GM12878 (cell line): ENCODE measurements at regions not wholly inside any gene's neighbourhood (a gene's known extent, or its start where the extent isn't known, plus 50 kb on each side); places are given as distances from the start of the nearest gene placed in this dataset.

Source experiments
- ATAC-seq: fragments of 200-7000 bp; cut with Tn5 transposase; 3 replicates; pipeline ENCODE4 v1.9.1; 2020; ENCODE audit warnings: mild to moderate bottlenecking, moderate library complexity
- BruUV-seq: library from RNA; stranded (reverse); fragments of 400-500 nt; replicated peaks from 2 replicates; lab custom pipeline; 2021; lab: Mats Ljungman, UMichigan
- CTCF ChIA-PET: fragments of 300-600 bp; sonication (Branson Sonifier 250); formaldehyde crosslinking; extraction: SDS; loops from one replicate; lab custom pipeline; 2021; ENCODE audit warnings: inconsistent platforms; lab: Yijun Ruan, JAX
- POLR2A ChIA-PET: fragments of 350-600 bp; formaldehyde crosslinking; extraction: SDS; loops from one replicate; lab custom pipeline; 2021; ENCODE audit warnings: inconsistent platforms; lab: Charles Lee
- RAD21 ChIA-PET: fragments of 300-600 bp; sonication (Branson Sonifier 250); formaldehyde crosslinking; loops from one replicate; lab custom pipeline; 2023; ENCODE audit warnings: antibody characterized with exemption; ENCODE audit not compliant: unreplicated experiment; lab: Charles Lee
- SMC1A ChIA-PET: fragments of 300-600 bp; sonication (Branson Sonifier 250); formaldehyde crosslinking; loops from one replicate; lab custom pipeline; 2023; ENCODE audit not compliant: unreplicated experiment, uncharacterized antibody; lab: Charles Lee
- DNase-seq: peaks from one replicate; pipeline ENCODE4 v3.0.0-alpha.2; 2011; ENCODE audit warnings: low read depth, low spot score
- FAIRE-seq: peaks from 3 replicates; lab custom pipeline; 2011; peaks lifted over from hg19 to GRCh38; lab: Jason Lieb, UNC
- H2AFZ ChIP-seq: 2 replicates; pipeline ENCODE4 v1.6.0; 2011; ENCODE audit warnings: low read depth, low read length, control low read depth; ENCODE audit not compliant: control insufficient read depth
- H3K27ac ChIP-seq: 2 replicates; pipeline ENCODE4 v1.5.1; 2011; ENCODE audit warnings: control low read depth; ENCODE audit not compliant: control insufficient read depth, insufficient read depth
- H3K27me3 ChIP-seq, 2 experiments: replicated peaks in 1 of 2; 2 replicates each; pipeline versions ENCODE4 v1.6.0 to v1.6.1; 2011; ENCODE audit warnings: low read length in 1 of 2; ENCODE audit not compliant: control insufficient read depth in 2 of 2, insufficient read depth in 2 of 2
- H3K36me3 ChIP-seq, 2 experiments: 2 replicates each; pipeline ENCODE4 v1.5.1; 2011; ENCODE audit warnings: low read length in 1 of 2; ENCODE audit not compliant: control insufficient read depth in 2 of 2, insufficient read depth in 2 of 2
- H3K4me1 ChIP-seq: 2 replicates; pipeline ENCODE4 v1.6.1; 2011; ENCODE audit warnings: mild to moderate bottlenecking, low read length, moderate library complexity, mixed read lengths; ENCODE audit not compliant: control insufficient read depth, insufficient read depth
- H3K4me2 ChIP-seq: 2 replicates; pipeline ENCODE4 v1.6.0; 2011; ENCODE audit warnings: control low read depth; ENCODE audit not compliant: control insufficient read depth, insufficient read depth
- H3K4me3 ChIP-seq: fragments of 200-600 bp; sonication (generic); 2 replicates; pipeline ENCODE4 v1.5.1; 2016
- H3K79me2 ChIP-seq: 2 replicates; pipeline ENCODE4 v1.6.0; 2011; ENCODE audit warnings: low read length; ENCODE audit not compliant: control insufficient read depth, insufficient read depth
- H3K9ac ChIP-seq: 2 replicates; pipeline ENCODE4 v1.8.0; 2011; ENCODE audit warnings: low read length, control low read depth, mixed read lengths; ENCODE audit not compliant: control insufficient read depth, insufficient read depth
- H3K9me3 ChIP-seq: replicated peaks from 3 replicates; pipeline ENCODE4 v1.5.1; 2011; ENCODE audit warnings: mild to moderate bottlenecking, low read length; ENCODE audit not compliant: control insufficient read depth, insufficient read depth
- H4K20me1 ChIP-seq: 2 replicates; pipeline ENCODE4 v1.6.0; 2011; ENCODE audit not compliant: control insufficient read depth, insufficient read depth
- ATF7 ChIP-seq: fragments of 450-650 bp; IDR thresholded peaks from 2 replicates; pipeline ENCODE4 v1.6.1; 2016; ENCODE audit warnings: low read depth, mild to moderate bottlenecking
- HDAC2 ChIP-seq: fragments of 200-600 bp; sonication (generic); IDR thresholded peaks from 2 replicates; pipeline ENCODE4 v1.6.1; 2017
- IKZF2 ChIP-seq, 2 experiments: fragments of 450-650 bp; IDR thresholded peaks; 2 replicates each; pipeline ENCODE4 v1.6.1; 2017; ENCODE audit warnings: mild to moderate bottlenecking in 2 of 2, moderate library complexity in 2 of 2
- JUNB ChIP-seq: IDR thresholded peaks from 2 replicates; pipeline ENCODE4 v1.6.1; 2016; ENCODE audit warnings: antibody characterized with exemption, mild to moderate bottlenecking
- RCOR1 ChIP-seq: conservative IDR thresholded peaks from 2 replicates; pipeline ENCODE4 v1.6.1; 2012; ENCODE audit warnings: low read depth, low read length, improper control_type of control experiment
- SIN3A ChIP-seq: IDR thresholded peaks from 2 replicates; pipeline ENCODE4 v1.6.1; 2012; ENCODE audit warnings: low read depth, low read length, improper control_type of control experiment
- SKIL ChIP-seq: fragments of 450-650 bp; IDR thresholded peaks from 2 replicates; pipeline ENCODE4 v1.6.1; 2017; ENCODE audit warnings: mild to moderate bottlenecking, low read depth, inconsistent platforms; ENCODE audit not compliant: poor library complexity, severe bottlenecking
- ZBTB40 ChIP-seq: fragments of 450-650 bp; IDR thresholded peaks from 2 replicates; pipeline ENCODE4 v1.6.1; 2016; ENCODE audit warnings: mild to moderate bottlenecking, moderate library complexity, borderline replicate concordance
- in situ Hi-C: fragments of 300-500 bp; cut with MboI; formaldehyde crosslinking; loops from 9 replicates; pipeline ENCODE4 v1.14.3; 2018; ENCODE audit warnings: mixed read lengths
- intact Hi-C: fragments of 100-400 bp; cut with micrococcal nuclease; formaldehyde crosslinking; loops from one replicate; pipeline ENCODE4 v1.14.2; 2022; ENCODE audit not compliant: unreplicated experiment

- TF ChIP-seq ZBTB40: no peak
- TF ChIP-seq JUNB: peak; percentile 6
- no peak for TF ChIP-seq SIN3A
- peak; percentile 40; a peak in 2 of 4 replicates for TF ChIP-seq IKZF2 (IDR thresholded peaks at IDR 0.05)
Measured at GRCh38 chr12:38386205-38386985, 69.8 kb downstream of the ALG10B start (continued).

DNA sequence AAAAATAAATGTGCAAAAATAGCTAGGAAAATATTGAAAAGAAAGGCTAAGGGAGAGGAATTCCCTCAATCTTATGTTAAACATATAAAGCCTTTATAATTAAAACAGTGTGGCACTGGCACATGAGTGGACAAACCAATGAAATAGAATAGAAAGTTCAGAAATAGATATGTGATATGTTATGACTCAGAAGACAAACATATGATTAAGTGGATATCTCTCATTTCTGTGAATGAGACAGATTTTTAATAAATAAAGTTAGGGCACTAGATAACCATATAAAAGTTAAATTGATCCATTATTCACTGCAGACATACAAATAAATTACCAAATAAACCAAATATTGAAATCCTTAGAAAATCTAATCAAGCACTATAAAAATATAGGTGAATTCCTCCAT, 73.0 kb downstream of the ALG10B start:
- Histone ChIP-seq H4K20me1 (no peaks in the 10 kb centered on the region), H3K79me2 (no peaks in the 10 kb centered on the region), H3K27me3 (no peaks in the 10 kb centered on the region), H3K4me2 (no peak overlapping the region), H3K36me3 (no peaks in the 10 kb centered on the region), H3K9me3 (no peaks in the 10 kb centered on the region), H3K4me1 (no peaks in the 10 kb centered on the region), H3K4me3 (no peak overlapping the region), H3K27ac (no peak overlapping the region), H3K9ac (no peak overlapping the region), H2AFZ (no peak overlapping the region)
- ChIA-PET RAD21 (interaction anchor here (1.8 kb wide), 1 partner anchor 39 kb away, joined by 5 read pairs; no protein-coding TSS in a partner anchor), POLR2A (no interaction called here), SMC1A (interaction anchor here (0.6 to 1.4 kb wide), 2 partner anchors 9 to 148 kb away, joined by 3 read pairs; no protein-coding TSS in a partner anchor)
- ATAC-seq (no peak), FAIRE-seq (no peak)
- intact Hi-C loops (no loop called here), in situ Hi-C loops (no loop called here)
- BruUV-seq: no TSS peak
- TF ChIP-seq RCOR1 (no peak), HDAC2 (no peak), SKIL (no peak), ATF7 (no peak)
- TF ChIP-seq, all 136 proteins: peak for 0
- CTCF ChIA-PET: no interaction called here
- no peak for DNase-seq
